Omental fat pad (tissue), 3 donors: ENCODE measurements at regions not wholly inside any gene's neighbourhood (a gene's known extent, or its start where the extent isn't known, plus 50 kb on each side); places are given as distances from the start of the nearest gene placed in this dataset.
A peak's percentile ranks its signal among the peaks of the same experiment; 100 is the strongest.

ENCODE experiments used
- ATAC-seq: fragments of 150-250 bp; one replicate; pipeline ENCODE4 v1.9.1; 2016; ENCODE audit warnings: mild to moderate bottlenecking, moderate library complexity; ENCODE audit not compliant: low FRiP score
- DNase-seq: peaks from one replicate; pipeline ENCODE4 v3.0.0-alpha.2; 2019; ENCODE audit warnings: low spot score
- CTCF ChIP-seq, 3 donors: fragments of 450-650 bp; IDR thresholded peaks; one replicate each; pipeline ENCODE4 v1.5.1; 2016 to 2017; ENCODE audit warnings: antibody characterized with exemption in 3 of 3, mild to moderate bottlenecking in 3 of 3, moderate library complexity in 2 of 3

DNA sequence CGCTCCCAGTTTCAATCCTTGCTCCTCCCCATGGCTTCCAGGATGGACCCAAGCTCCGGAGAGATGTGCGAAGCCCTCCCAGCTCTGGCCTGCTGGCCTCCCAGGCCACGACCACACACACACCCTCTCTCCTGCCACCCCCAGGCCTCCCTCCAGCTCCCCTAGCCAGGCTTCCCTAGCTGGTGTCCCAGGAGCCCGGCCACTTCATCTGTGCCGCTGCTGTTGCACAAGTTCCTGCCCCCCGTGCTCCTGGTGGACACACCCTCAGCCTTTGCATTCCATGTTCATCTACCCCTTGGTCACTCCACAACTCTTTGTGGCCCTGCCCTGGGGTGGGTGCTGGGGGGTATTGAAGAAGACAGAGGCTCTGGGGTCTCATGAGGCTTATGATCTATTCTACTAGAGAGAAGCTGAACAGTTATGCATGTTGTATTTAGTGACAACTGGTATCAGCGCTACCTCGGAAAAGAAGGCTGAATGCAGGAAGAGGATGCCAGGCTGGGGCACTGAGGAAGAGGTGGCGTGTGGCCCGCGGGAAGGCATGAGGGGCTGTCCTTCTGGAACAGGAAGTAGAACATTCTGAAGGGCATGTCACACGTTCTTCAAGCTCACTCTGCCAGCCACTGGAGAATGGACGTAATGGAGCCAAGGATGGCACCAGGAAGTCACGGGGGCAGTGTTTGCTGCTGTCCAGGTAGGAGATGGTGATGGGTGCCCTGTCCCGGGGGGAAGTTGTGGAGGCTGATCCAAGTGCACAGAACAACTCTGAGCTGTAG is 172.4 kb downstream of the PSMG1 start:
- ATAC-seq: no peak
- DNase-seq: no peak
- TF ChIP-seq CTCF (IDR thresholded peaks at IDR 0.05): no peak

GRCh38 chr21:39009587-39010225 is 173.5 kb downstream of the PSMG1 start:
- ATAC-seq (no peak), DNase-seq (no peak)
- TF ChIP-seq CTCF (IDR thresholded peaks at IDR 0.05): no peak

- DNase-seq: no peak
- TF ChIP-seq CTCF (IDR thresholded peaks at IDR 0.05): no peak
- no peak for ATAC-seq
Observed at GRCh38 chr21:39007985-39008384, 175.3 kb downstream of the PSMG1 start.

DNA sequence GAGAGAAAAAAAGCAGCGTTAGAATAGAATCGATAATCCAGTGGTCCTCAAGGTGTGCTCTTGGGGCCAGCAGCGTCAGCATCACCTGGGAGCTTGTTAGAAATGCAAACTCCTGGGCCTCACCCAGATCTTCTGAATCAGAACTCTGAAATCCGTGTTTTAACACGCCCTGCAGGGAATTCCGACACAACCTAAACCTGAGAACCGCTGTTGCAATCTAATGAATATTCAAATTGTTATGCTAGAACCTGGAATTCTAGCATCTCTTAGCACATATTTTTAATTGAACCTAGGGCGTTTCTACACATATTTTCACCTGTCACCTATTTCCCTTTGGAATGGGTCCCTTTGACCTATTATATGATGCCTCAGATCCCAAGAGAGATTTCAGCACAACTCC is 175.7 kb downstream of the PSMG1 start:
- TF ChIP-seq CTCF (IDR thresholded peaks at IDR 0.05): no peak
- ATAC-seq: no peak
- DNase-seq: no peak

DNA sequence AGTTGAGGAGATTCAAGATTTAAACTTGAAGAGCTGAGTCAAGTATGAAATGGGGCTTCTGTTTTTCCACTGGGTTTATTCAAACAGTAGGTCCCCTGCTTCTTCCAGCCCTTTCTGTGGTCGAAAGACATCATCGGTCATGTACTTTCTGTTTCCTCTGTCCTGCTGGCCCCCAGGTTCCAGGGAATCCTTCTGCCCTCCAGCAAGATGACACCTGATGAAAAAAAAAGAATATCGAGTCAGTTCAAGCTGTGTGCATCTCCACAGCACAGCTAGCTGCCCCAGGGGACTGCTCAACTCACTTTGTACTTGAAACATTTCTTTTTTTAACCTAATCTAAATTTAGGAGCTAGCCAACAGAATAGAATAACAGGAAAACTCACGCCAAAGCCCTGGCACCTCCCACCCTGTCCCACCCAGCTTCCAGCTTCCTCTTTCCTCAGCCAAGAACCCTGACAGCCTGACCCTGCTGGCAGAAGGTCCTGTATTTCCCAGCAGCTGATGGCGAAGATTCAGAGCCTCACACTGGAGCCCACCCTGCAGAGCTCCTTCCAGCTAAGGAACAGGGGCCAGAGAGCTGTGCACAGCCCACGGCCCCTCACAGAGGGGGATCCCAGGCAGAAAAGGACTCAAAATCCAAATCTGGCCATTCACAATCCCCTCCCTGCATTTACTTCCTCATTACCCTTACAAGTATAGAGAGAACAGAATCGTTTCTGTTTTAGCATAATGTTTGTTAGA is 176.5 kb downstream of the PSMG1 start:
- DNase-seq: no peak
- no peak for TF ChIP-seq CTCF (IDR thresholded peaks at IDR 0.05)
- ATAC-seq: peak; percentile 43

GRCh38 chr21:39005502-39005787 is 177.8 kb downstream of the PSMG1 start:
- DNase-seq (no peak), ATAC-seq (no peak)
- no peak for TF ChIP-seq CTCF (IDR thresholded peaks at IDR 0.05)
